Esophagus squamous epithelium (tissue), 5 donors: ENCODE measurements at regions not wholly inside any gene's neighbourhood (a gene's known extent, or its start where the extent isn't known, plus 50 kb on each side); places are given as distances from the start of the nearest gene placed in this dataset.
"Not testable (repeated sequence)": the region's sequence is repeated elsewhere in the genome, so short reads cannot be mapped to it uniquely, and the experiment has no call there.

Experiments
- DNase-seq: peaks from one replicate; lab custom pipeline; 2025; lab: John Stamatoyannopoulos, UW
- H3K27ac ChIP-seq, 4 donors: fragments of 200-600 bp; sonication (generic); one replicate each; pipeline ENCODE4 v1.5.1; 2016 to 2019; ENCODE audit warnings: mild to moderate bottlenecking in 1 of 4
- H3K27me3 ChIP-seq, 4 donors: fragments of 200-600 bp; sonication (generic); 1 replicate in 3 of 4; 2 replicates in 1 of 4; pipeline versions ENCODE4 v1.5.1 to v1.6.0; 2017 to 2021; ENCODE audit warnings: antibody characterized with exemption in 1 of 4
- H3K36me3 ChIP-seq, 3 donors: fragments of 200-600 bp; sonication (generic); one replicate each; pipeline ENCODE4 v1.5.1; 2016 to 2019
- H3K4me1 ChIP-seq, 3 donors: fragments of 200-600 bp; sonication (generic); one replicate each; pipeline ENCODE4 v1.5.1; 2017 to 2019
- H3K4me3 ChIP-seq, 4 donors: fragments of 200-600 bp; sonication (generic); 1 replicate in 3 of 4; 2 replicates in 1 of 4; pipeline ENCODE4 v1.5.1; 2016 to 2019; ENCODE audit warnings: mild to moderate bottlenecking in 2 of 4, moderate library complexity in 1 of 4
- H3K9me3 ChIP-seq, 3 donors: fragments of 200-600 bp; sonication (generic); one replicate each; pipeline ENCODE4 v1.5.1; 2016 to 2019
- POLR2A ChIP-seq, 4 donors: fragments of 450-650 bp; IDR thresholded peaks; one replicate each; pipeline ENCODE4 v1.6.1; 2017; ENCODE audit warnings: antibody characterized with exemption in 4 of 4, mild to moderate bottlenecking in 4 of 4, moderate library complexity in 3 of 4
- WGBS, 2 donors: methylation state at CpG; one replicate each; pipeline ENCODE4 v1.1.5; 2018; 5-methylcytosine and 5-hydroxymethylcytosine counted together
- intact Hi-C: fragments of 100-400 bp; cut with DNase I; formaldehyde crosslinking; loops from one replicate; pipeline ENCODE4 v1.15.0; 2022
- TF ChIP-seq, protein P1 (sequence below), 6 experiments: fragments of 450-650 bp in 4 of 6; fragments of 200-600 bp in 2 of 6; sonication (generic) in 2 of 6; IDR thresholded peaks; one replicate each; pipeline ENCODE4 v1.5.1; 2016 to 2019; ENCODE audit warnings: antibody characterized with exemption in 6 of 6, mild to moderate bottlenecking in 4 of 6, moderate library complexity in 4 of 6
- donor health status: DM: yes; HTN: yes; CAD: no.

DNA sequence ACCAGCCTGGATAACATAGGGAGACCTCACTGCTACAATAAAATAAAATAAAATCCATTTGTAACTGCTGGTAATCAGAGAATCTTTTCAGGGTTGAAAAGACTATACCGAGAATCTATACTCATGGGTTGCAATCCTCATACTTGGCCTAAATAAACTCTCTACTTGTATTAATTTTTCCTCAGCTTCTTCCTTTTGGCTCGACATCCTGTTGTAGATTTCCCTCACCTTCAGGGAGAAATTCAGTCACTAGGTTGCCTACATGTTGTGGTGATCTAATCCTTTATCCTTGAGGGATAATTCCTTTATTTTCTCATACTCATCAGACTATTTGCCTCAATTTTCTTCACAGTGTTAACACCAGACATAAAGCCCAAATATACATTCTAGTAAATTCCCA is 1093.4 kb downstream of the SORCS3 start:
- Histone ChIP-seq H3K27me3 (no peaks in the 10 kb centered on the region), H3K9me3 (no peaks in the 10 kb centered on the region), H3K4me1 (no peaks in the 10 kb centered on the region), H3K4me3 (no peak overlapping the region), H3K27ac (no peak overlapping the region), H3K36me3 (no peaks in the 10 kb centered on the region)
- TF ChIP-seq, protein P1, sequence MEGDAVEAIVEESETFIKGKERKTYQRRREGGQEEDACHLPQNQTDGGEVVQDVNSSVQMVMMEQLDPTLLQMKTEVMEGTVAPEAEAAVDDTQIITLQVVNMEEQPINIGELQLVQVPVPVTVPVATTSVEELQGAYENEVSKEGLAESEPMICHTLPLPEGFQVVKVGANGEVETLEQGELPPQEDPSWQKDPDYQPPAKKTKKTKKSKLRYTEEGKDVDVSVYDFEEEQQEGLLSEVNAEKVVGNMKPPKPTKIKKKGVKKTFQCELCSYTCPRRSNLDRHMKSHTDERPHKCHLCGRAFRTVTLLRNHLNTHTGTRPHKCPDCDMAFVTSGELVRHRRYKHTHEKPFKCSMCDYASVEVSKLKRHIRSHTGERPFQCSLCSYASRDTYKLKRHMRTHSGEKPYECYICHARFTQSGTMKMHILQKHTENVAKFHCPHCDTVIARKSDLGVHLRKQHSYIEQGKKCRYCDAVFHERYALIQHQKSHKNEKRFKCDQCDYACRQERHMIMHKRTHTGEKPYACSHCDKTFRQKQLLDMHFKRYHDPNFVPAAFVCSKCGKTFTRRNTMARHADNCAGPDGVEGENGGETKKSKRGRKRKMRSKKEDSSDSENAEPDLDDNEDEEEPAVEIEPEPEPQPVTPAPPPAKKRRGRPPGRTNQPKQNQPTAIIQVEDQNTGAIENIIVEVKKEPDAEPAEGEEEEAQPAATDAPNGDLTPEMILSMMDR (IDR thresholded peaks at IDR 0.05): no peak
- TF ChIP-seq POLR2A (IDR thresholded peaks at IDR 0.05): no peak
- intact Hi-C loops: no loop called here
- 55 to 59% methylated on average over 2 of the region's 2 CpGs for WGBS, 2 donors
- DNase-seq: no peak

DNA sequence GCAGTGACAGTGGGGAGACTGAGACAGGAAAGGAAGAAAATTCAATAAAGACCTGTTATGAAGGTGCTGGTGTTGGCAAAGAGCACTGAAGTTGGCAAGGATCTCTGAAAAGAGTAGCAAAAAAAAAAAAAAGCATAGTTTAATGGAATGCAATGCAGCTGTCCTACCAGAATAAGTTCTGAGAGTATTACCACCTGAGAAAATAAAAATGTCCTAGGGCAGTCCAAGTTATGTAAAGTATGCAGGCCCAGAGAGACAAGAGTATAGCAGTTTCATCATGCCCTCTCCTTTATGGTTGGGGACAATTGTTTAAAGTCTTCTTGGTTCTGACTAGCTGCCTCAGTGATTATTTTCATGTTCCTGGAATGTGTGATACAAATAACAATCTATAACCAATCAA is 1092.8 kb downstream of the SORCS3 start:
- TF ChIP-seq, protein P1 (IDR thresholded peaks at IDR 0.05): no peak
- TF ChIP-seq POLR2A (IDR thresholded peaks at IDR 0.05): no peak
- no peaks in the 10 kb centered on the region for H3K27me3 ChIP-seq
- no peaks in the 10 kb centered on the region for H3K9me3 ChIP-seq
- H3K27ac ChIP-seq: no peak overlapping the region
- H3K4me3 ChIP-seq: no peak overlapping the region
- H3K4me1 ChIP-seq: no peaks in the 10 kb centered on the region
- no peaks in the 10 kb centered on the region for H3K36me3 ChIP-seq
- intact Hi-C loops: no loop called here
- DNase-seq: no peak

DNA sequence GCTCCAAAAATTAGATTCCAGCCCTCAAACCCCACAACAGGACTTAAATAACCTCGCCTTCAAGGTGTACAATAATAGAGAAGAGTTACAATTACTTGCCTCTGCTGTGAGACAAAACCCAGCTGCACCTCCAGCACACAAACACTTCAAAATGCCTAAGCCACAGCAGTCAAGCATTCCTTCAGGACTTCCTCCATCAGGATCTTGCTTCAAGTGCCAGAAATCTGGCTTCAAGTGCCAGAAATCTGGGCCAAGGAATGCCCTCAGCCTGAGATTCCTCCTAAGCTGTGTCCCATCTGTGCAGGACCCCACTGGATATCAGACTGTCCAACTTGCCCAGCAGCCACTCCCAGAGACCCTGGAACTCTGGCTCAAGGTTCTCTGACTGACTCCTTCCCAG is 1088.3 kb downstream of the SORCS3 start:
- TF ChIP-seq, protein P1 (IDR thresholded peaks at IDR 0.05): no peak
- 38 to 56% methylated on average over 1 of the region's 1 CpG for WGBS, 2 donors
- Histone ChIP-seq H3K4me1 (no peaks in the 10 kb centered on the region), H3K9me3 (no peaks in the 10 kb centered on the region), H3K36me3 (no peaks in the 10 kb centered on the region), H3K27ac (no peak overlapping the region), H3K27me3 (no peaks in the 10 kb centered on the region), H3K4me3 (no peak overlapping the region)
- intact Hi-C loops: no loop called here
- DNase-seq: no peak

DNA sequence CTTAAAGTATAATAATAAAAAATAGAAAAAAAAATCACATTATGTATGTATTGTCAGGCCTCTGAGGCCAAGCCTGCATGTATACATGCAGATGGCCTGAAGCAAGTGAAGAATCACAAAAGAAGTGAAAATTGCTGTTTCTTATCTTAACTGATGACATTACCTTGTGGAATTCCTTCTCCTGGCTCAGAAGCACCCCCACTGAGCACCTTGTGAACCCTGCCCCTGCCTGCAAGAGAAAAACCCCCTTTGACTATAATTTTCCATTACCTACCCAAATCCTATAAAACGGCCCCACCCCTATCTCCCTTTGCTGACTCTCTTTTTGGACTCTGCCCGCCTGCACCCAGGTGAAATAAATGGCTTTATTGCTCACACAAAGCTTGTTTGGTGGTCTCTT is 1086.5 kb downstream of the SORCS3 start:
- DNase-seq, H3K36me3 ChIP-seq, intact Hi-C loops, H3K9me3 ChIP-seq, H3K27me3 ChIP-seq, H3K27ac ChIP-seq, H3K4me3 ChIP-seq, H3K4me1 ChIP-seq: not testable (repeated sequence)
- WGBS, 2 donors: 47 to 79% methylated on average over 2 of the region's 2 CpGs

DNA sequence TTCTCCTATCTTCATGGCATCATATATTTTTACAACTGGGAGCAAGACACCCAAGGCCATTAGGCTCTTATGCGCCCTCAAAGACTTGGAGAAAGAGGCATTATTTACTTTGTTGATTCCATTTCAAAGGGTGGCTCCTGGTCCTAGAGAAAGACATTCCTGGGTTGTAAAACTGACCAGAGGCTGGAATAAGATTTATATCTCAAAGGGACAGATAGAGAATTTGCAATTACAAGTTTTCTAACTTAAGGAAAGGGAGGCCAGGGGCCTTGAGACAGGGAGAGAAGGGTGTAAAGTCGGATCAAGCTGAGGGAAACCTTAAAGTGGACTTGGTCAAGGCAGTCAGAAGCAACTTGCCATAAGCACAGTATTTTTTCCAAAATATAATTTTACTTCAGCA is 1086.0 kb downstream of the SORCS3 start:
- 53 to 61% methylated on average over 2 of the region's 2 CpGs for WGBS, 2 donors
- no peak for DNase-seq
- H3K4me3 ChIP-seq: no peak overlapping the region
- H3K9me3 ChIP-seq: no peaks in the 10 kb centered on the region
- TF ChIP-seq, protein P1 (IDR thresholded peaks at IDR 0.05): no peak
- TF ChIP-seq POLR2A (IDR thresholded peaks at IDR 0.05): no peak
- no peaks in the 10 kb centered on the region for H3K4me1 ChIP-seq
- intact Hi-C loops: no loop called here
- no peaks in the 10 kb centered on the region for H3K36me3 ChIP-seq
- no peaks in the 10 kb centered on the region for H3K27me3 ChIP-seq
- H3K27ac ChIP-seq: no peak overlapping the region

DNA sequence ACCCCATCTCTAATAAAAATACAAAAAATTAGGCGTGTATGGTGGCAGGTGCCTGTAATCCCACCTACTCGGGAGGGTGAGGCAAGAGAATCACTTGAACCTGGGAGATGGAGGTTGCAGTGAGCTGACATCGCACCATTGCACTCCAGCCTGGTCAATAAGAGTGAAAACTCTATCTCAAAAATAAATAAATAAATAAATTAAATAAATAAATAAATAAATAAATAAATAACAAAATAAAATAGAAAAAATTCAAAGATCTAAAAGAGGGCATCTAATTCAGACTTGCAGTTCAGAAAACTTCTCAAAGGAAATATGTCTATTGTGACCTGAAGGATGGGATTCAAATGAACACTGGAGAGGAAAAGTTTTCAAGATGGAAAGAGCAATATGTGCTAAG is 1085.1 kb downstream of the SORCS3 start:
- no peak overlapping the region for H3K27ac ChIP-seq
- no peaks in the 10 kb centered on the region for H3K9me3 ChIP-seq
- intact Hi-C loops: no loop called here
- no peaks in the 10 kb centered on the region for H3K4me1 ChIP-seq
- H3K36me3 ChIP-seq: no peaks in the 10 kb centered on the region
- no peak for DNase-seq
- H3K4me3 ChIP-seq: no peak overlapping the region
- TF ChIP-seq POLR2A (IDR thresholded peaks at IDR 0.05): no peak
- TF ChIP-seq, protein P1 (IDR thresholded peaks at IDR 0.05): no peak
- WGBS, 2 donors: 62 to 72% methylated on average over 3 of the region's 3 CpGs
- H3K27me3 ChIP-seq: no peaks in the 10 kb centered on the region
